ENCODE measurements at regions not wholly inside any gene's neighbourhood (a gene's known extent, or its start where the extent isn't known, plus 50 kb on each side); places are given as distances from the start of the nearest gene placed in this dataset.
"Not testable (repeated sequence)": the region's sequence is repeated elsewhere in the genome, so short reads cannot be mapped to it uniquely, and the experiment has no call there.

- DNase-seq = no peak
Measured at GRCh38 chr20:48398506-48399449, 429.0 kb downstream of the PREX1 start.

- not testable (repeated sequence) for DNase-seq
Measured at GRCh38 chr20:48396981-48397861, 430.6 kb downstream of the PREX1 start.

GRCh38 chr20:48395816-48396546 lies 431.8 kb downstream of the PREX1 start:
- no peak for DNase-seq

- no peak for DNase-seq
Measured at GRCh38 chr20:48394415-48395081, 433.3 kb downstream of the PREX1 start.

GRCh38 chr20:48393737-48394314 lies 434.0 kb downstream of the PREX1 start:
- no peak for DNase-seq

- no peak for DNase-seq
Measured at GRCh38 chr20:48393311-48393685, 434.5 kb downstream of the PREX1 start.

- DNase-seq = no peak
Measured at GRCh38 chr20:48392407-48393310, 435.1 kb downstream of the PREX1 start.

GRCh38 chr20:48390981-48391380 lies 436.8 kb downstream of the PREX1 start:
- DNase-seq = no peak

- DNase-seq = no peak
Measured at GRCh38 chr20:48387675-48388074, 440.1 kb downstream of the PREX1 start.

GRCh38 chr20:48385527-48385926 lies 442.3 kb downstream of the PREX1 start:
- no peak for DNase-seq

- no peak for DNase-seq
Measured at GRCh38 chr20:48385114-48385513, 442.7 kb downstream of the PREX1 start.

GRCh38 chr20:48384147-48384818 lies 443.5 kb downstream of the PREX1 start:
- no peak for DNase-seq

GRCh38 chr20:48383252-48383651 lies 444.5 kb downstream of the PREX1 start:
- no peak for DNase-seq

- no peak for DNase-seq
Measured at GRCh38 chr20:48382304-48382703, 445.5 kb downstream of the PREX1 start.

- DNase-seq = no peak
Measured at GRCh38 chr20:48381353-48382120, 446.3 kb downstream of the PREX1 start.

- DNase-seq = no peak
Measured at GRCh38 chr20:48380661-48381060, 447.1 kb downstream of the PREX1 start.

- DNase-seq = no peak
Measured at GRCh38 chr20:48378976-48379675, 448.7 kb downstream of the PREX1 start.

GRCh38 chr20:48377940-48378339 lies 449.9 kb downstream of the PREX1 start:
- DNase-seq = no peak

GRCh38 chr20:48375804-48376203 lies 452.0 kb downstream of the PREX1 start:
- DNase-seq = no peak

Data from NCI-H345 (cell line).